T47D (cell line): ENCODE measurements at regions not wholly inside any gene's neighbourhood (a gene's known extent, or its start where the extent isn't known, plus 50 kb on each side); places are given as distances from the start of the nearest gene placed in this dataset.
"Not testable (repeated sequence)": the region's sequence is repeated elsewhere in the genome, so short reads cannot be mapped to it uniquely, and the experiment has no call there.

Source experiments
- DNase-seq, 2 experiments: peaks; one replicate each; pipeline versions ENCODE4 v3.0.0 to v3.0.0-alpha.2; 2011 to 2012; ENCODE audit warnings: low read depth in 1 of 2, low spot score in 1 of 2
- JUND ChIP-seq: IDR thresholded peaks from 2 replicates; pipeline ENCODE4 v1.6.1; 2012; ENCODE audit warnings: low read depth
- in situ Hi-C: cut with HindIII; loops from 2 replicates; pipeline ENCODE4 v1.10.0; 2016; ENCODE audit warnings: low sequenced_read_pairs, low pct_unique_long_range_greater_than_20kb

DNA sequence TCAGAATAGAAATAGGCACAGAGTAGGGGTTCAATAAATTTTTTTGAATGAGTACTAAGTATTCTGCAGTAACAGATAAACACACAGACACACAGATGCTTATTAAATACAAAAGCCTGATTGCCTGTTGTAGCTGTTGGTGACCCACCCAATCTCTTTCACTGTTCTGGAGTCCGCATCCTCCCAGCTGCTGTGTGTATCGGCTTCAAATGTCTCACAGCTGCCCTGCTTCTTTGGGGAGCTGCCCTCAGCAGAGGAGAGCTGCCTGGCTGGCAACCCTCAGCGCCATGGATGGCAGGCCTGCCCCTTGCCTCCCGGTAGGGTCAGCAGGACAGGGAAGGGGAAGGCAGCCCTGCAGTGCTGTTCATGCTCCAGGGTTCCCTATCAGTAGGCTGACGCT, 50.5 kb upstream of the PRNP start:
- no peak for DNase-seq
- in situ Hi-C loops = no loop called here
- TF ChIP-seq JUND = no peak

DNA sequence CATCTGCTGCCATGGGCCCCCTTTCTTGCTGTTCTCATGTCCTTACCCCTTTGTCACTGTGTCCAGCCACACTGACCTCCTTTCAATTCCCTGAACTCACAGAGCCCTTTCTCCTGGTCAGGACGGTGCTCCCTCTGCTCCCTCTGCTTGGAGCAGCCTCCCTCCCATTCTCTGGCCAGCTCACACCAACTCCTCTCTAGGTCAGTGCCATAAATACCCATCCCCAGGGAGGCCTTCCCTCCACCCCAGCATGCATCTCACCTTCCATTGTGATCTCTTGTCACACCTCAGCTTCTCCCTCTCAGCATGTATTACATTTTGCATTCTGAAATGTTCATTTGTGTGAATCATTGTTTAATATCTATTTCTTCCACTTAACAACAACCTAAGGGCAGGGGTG, 50.9 kb upstream of the PRNP start:
- TF ChIP-seq JUND = no peak
- in situ Hi-C loops = no loop called here
- no peak for DNase-seq

DNA sequence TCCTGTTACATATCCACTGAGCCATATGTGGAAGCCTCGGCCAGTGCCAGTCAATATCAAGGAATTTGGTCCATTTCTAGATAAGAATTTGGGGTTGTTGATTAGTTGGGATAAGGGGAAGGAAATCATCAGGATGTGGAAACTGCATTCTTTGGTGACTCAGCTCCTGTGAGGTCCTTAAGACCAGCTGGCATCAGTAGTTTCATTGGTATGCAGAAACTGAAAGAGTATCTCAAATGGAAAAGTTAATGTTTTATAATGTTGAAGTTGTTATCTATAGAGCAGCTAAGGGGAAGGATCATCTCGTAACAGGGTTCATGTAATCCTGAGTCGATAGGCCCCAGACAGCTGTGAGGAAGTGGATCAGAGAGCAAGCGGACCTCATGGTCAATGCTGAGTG, 52.5 kb upstream of the PRNP start:
- TF ChIP-seq JUND = no peak
- DNase-seq = no peak
- in situ Hi-C loops = no loop called here

DNA sequence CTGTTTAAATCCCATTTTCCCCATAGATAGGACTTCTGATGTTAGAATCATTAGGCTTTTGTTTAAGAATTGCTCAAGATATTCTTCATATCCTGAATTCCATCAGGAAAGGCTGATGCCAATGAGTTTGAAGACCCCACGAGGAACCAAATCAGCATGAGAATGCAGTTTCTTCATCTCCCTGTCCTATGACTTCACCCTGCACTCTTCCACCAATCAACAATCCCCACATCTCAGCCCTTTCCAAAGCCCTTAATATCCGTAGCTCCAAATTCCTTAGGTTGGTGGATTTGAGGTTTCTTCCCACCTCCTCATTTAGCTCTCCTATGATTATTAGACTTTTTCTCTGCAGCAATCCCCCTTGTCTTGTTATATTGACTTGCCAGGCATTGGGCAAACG, 52.9 kb upstream of the PRNP start:
- no peak for TF ChIP-seq JUND
- in situ Hi-C loops = no loop called here
- DNase-seq = no peak

DNA sequence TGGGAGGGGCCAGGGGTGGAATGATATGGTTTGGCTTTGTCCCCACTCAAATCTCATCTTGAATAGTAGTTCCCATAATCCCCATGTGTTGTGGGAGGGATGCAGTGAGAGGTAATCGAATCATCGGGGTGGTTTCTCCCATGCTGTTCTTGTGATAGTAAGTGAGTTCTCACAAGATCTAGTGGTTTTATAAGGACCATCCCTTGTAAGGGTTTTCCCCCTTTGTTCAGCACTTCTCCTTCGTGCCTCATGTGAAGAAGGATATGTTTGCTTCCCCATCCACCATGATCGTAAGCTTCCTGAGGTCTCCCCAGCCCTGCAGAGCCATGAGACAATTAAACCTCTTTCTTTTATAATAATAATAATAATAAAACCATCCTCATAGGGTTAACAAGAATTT, 53.4 kb upstream of the PRNP start:
- DNase-seq = no peak
- in situ Hi-C loops = no loop called here
- no peak for TF ChIP-seq JUND

DNA sequence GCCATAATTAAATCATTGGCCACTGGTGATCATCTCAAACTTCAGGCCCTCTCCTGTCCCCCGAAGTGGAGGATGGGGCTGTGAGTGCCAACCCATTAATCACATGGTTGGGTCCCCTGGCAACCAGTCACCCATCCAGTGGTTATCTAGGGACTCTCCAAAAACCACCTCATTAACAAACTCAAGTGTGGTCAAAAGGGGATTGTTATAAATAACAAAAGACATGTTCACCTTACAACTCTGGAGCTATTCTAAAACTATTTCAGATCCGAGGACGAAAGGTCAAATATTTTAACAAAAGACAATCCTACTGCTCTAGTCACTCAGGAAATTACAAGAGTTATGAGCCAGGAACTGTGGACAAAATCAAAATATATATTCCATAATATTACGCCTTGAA, 60.0 kb upstream of the PRNP start:
- TF ChIP-seq JUND = no peak
- in situ Hi-C loops = no loop called here
- DNase-seq = no peak

DNA sequence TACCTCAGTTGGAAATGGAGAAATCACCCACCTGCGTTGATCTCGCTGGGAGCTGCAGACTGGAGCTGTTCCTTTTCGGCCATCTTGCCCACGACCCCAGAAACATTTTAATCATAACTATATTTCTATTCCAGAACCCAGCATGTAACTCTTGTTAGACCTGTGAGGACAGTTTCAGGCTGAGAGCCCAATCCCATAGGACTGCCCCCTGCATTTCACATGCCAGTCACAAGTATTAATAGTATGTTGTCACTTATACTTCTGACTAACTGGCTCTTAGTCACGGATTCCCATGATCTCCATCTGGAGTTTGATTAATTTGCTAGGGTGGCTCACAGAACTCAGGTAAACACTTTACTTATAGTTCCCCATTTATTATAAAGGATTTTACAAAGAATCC, 60.6 kb upstream of the PRNP start:
- in situ Hi-C loops = no loop called here
- DNase-seq = no peak
- TF ChIP-seq JUND = no peak

DNA sequence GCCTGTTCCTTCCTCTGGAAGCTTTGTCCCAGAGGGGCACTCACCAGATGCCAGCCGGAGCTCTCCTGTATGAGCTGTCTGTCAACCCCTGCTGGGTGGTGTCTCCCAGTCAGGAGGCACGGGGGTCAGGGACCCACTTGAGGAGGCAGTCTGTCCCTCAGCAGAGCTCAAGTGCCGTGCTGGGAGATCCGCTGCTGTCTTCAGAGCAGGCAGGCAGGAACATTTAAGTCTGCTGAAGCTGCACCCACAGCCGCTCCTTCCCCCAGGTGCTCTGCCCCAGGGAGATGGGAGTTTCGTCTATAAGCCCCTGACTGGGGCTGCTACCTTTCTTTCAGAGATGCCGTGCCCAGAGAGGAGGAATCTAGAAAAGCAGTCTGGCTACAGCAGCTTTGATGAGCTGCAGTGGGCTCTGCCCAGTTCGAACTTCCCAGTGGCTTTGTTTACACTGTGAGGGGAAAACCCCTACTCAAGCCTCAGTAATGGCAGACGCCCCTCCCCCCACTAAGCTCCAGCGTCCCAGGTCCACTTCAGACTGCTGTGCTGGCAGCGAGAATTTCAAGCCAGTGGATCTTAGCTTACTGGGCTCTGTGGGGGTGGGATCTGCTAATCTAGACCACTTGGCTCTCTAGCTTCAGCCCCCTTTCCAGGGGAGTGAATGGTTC, 61.5 kb upstream of the PRNP start:
- in situ Hi-C loops, DNase-seq: not testable (repeated sequence)

DNA sequence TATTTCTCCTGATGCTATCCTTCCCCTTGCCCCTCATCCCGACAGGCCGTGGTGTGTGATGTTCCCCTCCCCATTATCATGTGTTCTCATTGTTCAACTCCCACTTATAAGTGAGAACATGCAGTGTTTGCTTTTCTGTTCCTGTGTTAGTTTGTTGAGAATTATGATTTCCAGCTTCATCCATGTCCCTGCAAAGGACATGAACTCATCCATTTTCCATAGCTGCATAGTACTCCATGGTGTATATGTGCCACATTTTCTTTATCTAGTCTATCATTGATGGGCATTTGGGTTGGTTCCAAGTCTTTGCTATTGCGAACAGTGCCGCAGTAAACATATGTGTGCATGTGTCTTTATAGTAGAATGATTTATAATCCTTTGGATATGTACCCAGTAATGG, 67.1 kb upstream of the PRNP start:
- in situ Hi-C loops, DNase-seq: not testable (repeated sequence)

DNA sequence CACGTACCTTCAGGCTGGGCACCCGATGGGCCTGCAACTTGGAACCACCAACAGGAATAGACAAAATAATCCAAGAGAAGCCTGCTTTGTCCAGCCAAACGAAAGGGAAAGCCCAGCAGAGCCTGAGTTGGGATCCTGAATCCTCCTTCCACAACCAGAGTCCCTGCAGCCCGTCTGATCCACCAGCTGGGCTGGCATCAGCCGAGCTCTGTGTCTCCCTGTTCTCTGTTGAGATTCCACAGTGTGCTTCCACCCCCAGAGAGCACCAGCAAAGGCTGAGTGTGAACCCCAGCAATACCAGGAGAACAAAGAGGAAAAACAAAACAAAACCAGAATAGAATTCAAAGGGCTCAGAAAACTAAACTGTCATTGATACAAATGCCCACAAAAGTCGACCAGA, 68.8 kb upstream of the PRNP start:
- no peak for DNase-seq
- in situ Hi-C loops = no loop called here
- no peak for TF ChIP-seq JUND

DNA sequence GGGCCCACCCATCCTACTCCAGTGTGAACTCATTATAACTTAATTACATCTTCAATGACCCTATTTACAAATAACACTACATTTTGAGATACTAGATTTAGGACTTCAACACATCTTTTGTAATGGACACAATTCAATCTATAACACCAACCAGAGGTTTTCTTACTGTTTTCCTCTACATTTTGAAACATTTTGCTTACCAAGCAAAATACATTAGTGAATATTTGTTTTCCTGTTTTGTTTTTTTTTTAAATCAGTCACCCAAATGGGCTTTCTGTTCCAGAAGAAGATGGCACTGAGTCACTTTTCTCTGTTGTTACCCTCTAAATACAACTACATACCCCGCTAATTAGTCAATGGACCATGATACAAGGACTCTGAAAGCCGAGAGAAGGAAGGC, 69.2 kb upstream of the PRNP start:
- no peak for DNase-seq
- in situ Hi-C loops = no loop called here

DNA sequence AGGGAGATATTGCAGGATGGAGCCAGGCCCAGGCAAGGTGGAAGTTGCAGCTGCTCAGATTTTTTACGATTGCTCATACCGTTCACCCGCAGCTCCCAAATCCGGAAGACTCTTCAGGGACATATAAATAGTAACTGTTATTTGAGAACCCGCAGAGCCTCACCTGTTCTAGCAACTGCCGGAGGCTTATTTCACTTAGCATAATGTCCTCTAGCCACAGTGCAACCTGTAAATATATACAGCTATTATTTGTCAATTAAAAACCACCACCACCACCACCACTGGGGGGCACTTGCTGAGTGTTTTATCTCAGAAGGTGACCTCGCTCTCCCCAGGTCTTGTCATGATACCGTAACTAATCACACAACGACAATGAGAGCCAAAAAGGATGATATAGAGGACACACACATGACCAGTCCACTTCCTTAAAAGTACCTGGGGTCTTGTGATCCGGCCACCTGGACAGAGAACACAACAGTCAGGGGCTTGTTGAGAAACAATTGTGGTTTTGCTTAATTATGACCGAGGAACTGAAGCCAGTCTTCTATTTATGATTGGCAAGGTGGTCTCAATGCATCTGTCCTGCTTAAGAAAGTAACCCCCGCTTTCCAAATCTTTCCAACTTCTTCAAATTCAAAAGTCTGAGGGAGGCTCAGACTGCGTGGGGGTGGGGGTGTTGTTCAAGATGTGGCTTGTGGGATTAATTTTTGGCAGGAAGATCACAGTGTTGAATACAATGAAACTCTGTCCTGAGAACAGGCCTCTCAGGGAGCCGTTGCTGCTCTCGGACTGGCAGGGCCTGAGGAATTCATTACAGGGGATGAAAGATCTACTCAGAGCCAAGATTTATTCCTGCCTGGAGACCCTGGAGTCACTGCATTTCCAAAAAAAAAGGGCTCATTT, 72.3 kb upstream of the PRNP start:
- in situ Hi-C loops = no loop called here
- no peak for TF ChIP-seq JUND
- peak in 1 of 2 experiments; percentile 36 for DNase-seq

More for the DNA sequence above, 69.2 kb upstream of the PRNP start:
- TF ChIP-seq JUND = no peak

DNA sequence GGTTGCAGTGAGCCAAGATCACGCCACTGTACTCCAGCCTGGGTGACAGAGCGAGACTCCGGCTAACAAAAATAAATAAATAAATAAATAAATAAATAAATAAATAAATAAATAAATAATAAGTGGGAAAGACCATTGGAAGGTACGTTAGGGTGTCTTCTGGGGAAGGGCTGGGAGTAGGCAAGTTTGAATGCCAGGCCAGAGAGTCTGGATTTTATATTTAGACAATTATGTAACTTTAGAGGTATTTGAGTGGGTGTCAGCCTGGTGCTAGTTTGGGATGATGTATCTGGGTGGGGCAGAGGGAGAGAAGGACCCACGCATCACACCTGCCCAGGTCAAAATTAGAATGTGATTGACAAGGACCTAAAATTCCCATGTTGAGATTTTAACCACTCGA, 73.1 kb upstream of the PRNP start:
- TF ChIP-seq JUND = no peak
- in situ Hi-C loops = no loop called here

More for the DNA sequence above, 73.1 kb upstream of the PRNP start:
- no peak for DNase-seq
